ENCODE measurements at regions not wholly inside any gene's neighbourhood (a gene's known extent, or its start where the extent isn't known, plus 50 kb on each side); places are given as distances from the start of the nearest gene placed in this dataset.

DNA sequence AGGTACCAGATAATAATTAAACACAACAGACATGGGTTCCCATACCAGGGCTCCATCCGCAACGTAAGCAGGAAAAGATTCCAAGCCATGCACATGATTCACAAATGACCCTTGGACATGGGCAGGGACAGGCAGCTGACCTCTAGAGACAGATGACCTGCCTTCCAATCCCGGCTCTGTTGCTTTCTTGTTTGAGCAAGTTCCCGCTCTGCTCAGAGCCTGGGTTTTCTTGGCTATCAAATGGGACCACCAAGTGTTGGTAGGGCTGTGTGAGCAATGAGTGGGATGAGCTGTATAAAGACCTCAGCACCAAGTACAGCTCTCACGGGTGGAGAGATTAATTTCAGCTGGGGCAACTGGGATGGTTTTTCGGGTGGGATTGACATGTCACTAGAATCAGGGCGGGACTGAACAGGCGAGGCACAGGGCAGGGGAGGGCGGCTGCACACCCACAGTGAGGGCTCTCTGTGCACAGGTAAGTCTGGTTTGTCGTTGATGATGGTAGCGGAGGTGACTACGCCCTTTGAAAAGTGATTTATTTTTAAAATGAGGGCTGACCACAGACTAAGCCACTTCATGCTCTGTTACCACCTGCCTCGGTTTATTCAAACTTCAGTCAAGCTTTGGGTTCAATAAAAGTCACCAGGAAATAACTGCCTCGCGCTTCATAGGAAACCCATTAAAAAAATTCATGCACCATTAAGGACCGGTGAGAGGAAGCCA lies 57.5 kb upstream of the IFFO2 start:
- Mint-ChIP-seq H3K27ac (ENCODE audit: unreplicated experiment) (no peak overlapping the region), H3K4me3 (ENCODE audit: unreplicated experiment) (no peak overlapping the region), H3K27me3 (ENCODE audit: unreplicated experiment) (no peaks in the 10 kb centered on the region), H3K9me3 (ENCODE audit: unreplicated experiment) (no peaks in the 10 kb centered on the region), H3K4me1 (ENCODE audit: unreplicated experiment) (peaks cover 32% of the 10 kb centered on the region), H3K36me3 (ENCODE audit: unreplicated experiment) (no peaks in the 10 kb centered on the region)
- peak; percentile 4 for DNase-seq (ENCODE audit: extremely low spot score, unreplicated experiment)
- TF ChIP-seq, protein P1, sequence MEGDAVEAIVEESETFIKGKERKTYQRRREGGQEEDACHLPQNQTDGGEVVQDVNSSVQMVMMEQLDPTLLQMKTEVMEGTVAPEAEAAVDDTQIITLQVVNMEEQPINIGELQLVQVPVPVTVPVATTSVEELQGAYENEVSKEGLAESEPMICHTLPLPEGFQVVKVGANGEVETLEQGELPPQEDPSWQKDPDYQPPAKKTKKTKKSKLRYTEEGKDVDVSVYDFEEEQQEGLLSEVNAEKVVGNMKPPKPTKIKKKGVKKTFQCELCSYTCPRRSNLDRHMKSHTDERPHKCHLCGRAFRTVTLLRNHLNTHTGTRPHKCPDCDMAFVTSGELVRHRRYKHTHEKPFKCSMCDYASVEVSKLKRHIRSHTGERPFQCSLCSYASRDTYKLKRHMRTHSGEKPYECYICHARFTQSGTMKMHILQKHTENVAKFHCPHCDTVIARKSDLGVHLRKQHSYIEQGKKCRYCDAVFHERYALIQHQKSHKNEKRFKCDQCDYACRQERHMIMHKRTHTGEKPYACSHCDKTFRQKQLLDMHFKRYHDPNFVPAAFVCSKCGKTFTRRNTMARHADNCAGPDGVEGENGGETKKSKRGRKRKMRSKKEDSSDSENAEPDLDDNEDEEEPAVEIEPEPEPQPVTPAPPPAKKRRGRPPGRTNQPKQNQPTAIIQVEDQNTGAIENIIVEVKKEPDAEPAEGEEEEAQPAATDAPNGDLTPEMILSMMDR (IDR thresholded peaks at IDR 0.05), result no peak

DNA sequence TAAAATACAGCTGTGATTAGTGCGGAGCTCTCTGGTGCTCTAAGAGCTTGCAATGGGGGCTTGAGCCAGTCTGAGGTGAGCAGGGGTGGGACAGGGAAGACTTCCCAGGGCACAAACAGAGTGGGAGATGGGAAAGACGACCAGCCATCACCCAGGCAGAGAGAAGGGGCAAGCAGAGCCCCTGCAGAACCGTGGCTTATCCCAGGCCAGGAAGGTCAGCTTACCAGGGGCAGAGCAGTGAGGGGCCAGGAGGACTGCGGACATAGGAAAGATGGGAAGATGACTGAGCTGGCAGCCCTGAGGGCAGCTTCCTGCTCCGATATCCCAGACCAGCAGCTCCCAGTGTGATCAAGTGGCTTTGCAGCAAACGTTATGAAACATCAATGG lies 55.4 kb upstream of the IFFO2 start:
- Mint-ChIP-seq H3K27me3 (ENCODE audit: unreplicated experiment) (no peaks in the 10 kb centered on the region), H3K36me3 (ENCODE audit: unreplicated experiment) (no peaks in the 10 kb centered on the region)

DNA sequence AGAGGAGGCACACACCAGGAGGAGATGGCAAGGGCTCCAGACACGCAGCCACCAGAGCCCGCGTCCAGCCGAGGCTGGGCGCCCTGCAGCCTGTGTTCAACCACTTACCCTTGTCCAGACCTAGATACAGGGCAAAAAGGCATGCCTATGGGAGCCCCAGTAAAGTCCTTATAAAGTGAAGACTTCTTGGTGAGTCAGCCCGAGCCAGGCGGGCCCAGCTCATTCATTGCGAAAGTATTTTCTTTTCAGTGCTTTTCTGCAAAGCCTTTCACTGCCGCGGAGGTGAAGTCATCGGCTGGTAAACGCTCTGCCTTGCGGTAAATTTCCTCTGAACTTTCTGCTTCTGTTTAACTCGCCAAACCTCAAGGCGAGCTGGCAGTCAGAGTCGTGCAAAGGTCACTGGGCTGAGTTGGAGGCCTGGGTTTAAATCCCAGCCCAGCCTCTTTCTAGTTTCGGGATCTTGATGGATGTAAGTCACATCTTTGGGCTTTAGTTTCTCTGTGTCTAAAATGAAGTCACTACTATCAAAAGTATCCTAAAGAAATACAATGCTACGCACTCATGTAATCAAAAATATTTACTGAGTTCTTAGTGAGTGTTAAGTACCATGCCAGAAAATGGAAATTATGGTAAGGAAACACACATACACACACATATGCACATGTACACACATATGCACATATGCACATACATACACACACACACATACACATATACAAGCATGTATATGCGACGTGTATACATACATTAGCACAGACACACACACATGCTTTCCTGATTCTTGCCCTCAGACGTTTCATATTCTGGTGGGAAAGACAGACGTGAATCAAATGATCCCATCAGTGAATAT lies 54.7 kb upstream of the IFFO2 start:
- Mint-ChIP-seq H3K27me3 (ENCODE audit: unreplicated experiment) (no peaks in the 10 kb centered on the region), H3K4me3 (ENCODE audit: unreplicated experiment) (peak overlapping the region; percentile 39), H3K27ac (ENCODE audit: unreplicated experiment) (peak overlapping the region; percentile 85), H3K9me3 (ENCODE audit: unreplicated experiment) (no peaks in the 10 kb centered on the region), H3K4me1 (ENCODE audit: unreplicated experiment) (peaks cover 32% of the 10 kb centered on the region), H3K36me3 (ENCODE audit: unreplicated experiment) (no peaks in the 10 kb centered on the region)
- no peak for DNase-seq (ENCODE audit: extremely low spot score, unreplicated experiment)
- TF ChIP-seq, protein P1 (IDR thresholded peaks at IDR 0.05), result no peak

More for the DNA sequence above, 55.4 kb upstream of the IFFO2 start:
- no peak for DNase-seq (ENCODE audit: extremely low spot score, unreplicated experiment)
- no peaks in the 10 kb centered on the region for H3K9me3 Mint-ChIP-seq (ENCODE audit: unreplicated experiment)
- H3K27ac Mint-ChIP-seq (ENCODE audit: unreplicated experiment), result peak overlapping the region; percentile 85
- TF ChIP-seq, protein P1 (IDR thresholded peaks at IDR 0.05), result no peak
- H3K4me1 Mint-ChIP-seq (ENCODE audit: unreplicated experiment), result peaks cover 32% of the 10 kb centered on the region
- no peak overlapping the region for H3K4me3 Mint-ChIP-seq (ENCODE audit: unreplicated experiment)

DNA sequence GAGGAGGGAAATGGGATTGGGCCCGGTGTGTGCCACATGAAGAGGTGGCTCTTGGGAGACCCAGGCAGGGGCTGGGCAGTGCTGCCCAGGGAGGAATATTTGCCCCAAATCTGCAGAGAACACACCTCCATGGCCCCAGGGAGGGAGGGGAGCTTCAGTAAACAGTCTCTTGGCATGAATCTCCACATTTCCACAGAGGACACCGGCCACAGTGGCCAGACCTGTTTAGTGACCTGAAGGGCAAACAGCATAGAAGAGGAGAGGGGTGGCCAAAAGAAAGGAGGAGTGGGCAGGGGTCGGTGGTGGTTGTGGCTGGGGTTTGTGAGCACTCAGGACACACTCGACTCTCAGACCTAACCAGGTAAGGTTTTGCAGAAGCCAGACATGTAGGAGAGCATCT lies 54.0 kb upstream of the IFFO2 start:
- no peak overlapping the region for H3K4me3 Mint-ChIP-seq (ENCODE audit: unreplicated experiment)
- H3K27ac Mint-ChIP-seq (ENCODE audit: unreplicated experiment), result peak overlapping the region; percentile 85
- H3K9me3 Mint-ChIP-seq (ENCODE audit: unreplicated experiment), result no peaks in the 10 kb centered on the region
- no peak for DNase-seq (ENCODE audit: extremely low spot score, unreplicated experiment)
- H3K36me3 Mint-ChIP-seq (ENCODE audit: unreplicated experiment), result no peaks in the 10 kb centered on the region
- peaks cover 32% of the 10 kb centered on the region for H3K4me1 Mint-ChIP-seq (ENCODE audit: unreplicated experiment)
- H3K27me3 Mint-ChIP-seq (ENCODE audit: unreplicated experiment), result no peaks in the 10 kb centered on the region
- TF ChIP-seq, protein P1 (IDR thresholded peaks at IDR 0.05), result no peak

DNA sequence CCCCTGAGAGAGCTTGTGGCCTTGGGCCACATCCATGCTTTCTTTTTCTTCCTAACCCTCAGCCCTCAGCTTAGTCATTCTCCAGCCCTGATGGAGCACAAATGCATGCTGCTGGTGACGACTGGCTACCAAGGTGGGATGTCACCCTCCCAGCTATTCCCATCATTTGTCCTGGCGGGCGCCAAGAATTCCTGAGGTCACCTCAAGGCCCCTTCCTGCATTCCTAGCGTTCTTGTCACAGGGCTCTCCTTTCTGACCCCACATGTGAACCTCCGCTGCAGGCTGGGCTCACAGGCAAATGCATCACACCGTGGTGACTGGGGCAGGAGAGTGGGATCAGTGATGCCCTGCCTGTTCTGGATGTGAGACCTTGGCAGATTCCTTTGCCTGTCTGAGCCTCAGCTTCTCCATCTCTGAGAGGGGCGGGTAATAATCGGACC lies 53.4 kb upstream of the IFFO2 start:
- Mint-ChIP-seq H3K9me3 (ENCODE audit: unreplicated experiment) (no peaks in the 10 kb centered on the region), H3K27me3 (ENCODE audit: unreplicated experiment) (no peaks in the 10 kb centered on the region), H3K4me1 (ENCODE audit: unreplicated experiment) (peaks cover 32% of the 10 kb centered on the region), H3K36me3 (ENCODE audit: unreplicated experiment) (no peaks in the 10 kb centered on the region), H3K4me3 (ENCODE audit: unreplicated experiment) (no peak overlapping the region), H3K27ac (ENCODE audit: unreplicated experiment) (peak overlapping the region; percentile 85)
- TF ChIP-seq, protein P1 (IDR thresholded peaks at IDR 0.05), result no peak
- peak; percentile 70 for DNase-seq (ENCODE audit: extremely low spot score, unreplicated experiment)
